HG02870 (cell line): ENCODE measurements at regions not wholly inside any gene's neighbourhood (a gene's known extent, or its start where the extent isn't known, plus 50 kb on each side); places are given as distances from the start of the nearest gene placed in this dataset.
"Not testable (repeated sequence)": the region's sequence is repeated elsewhere in the genome, so short reads cannot be mapped to it uniquely, and the experiment has no call there.

Experiments used
- ATAC-seq: cut with Tn5 transposase; IDR thresholded peaks from one replicate; pipeline ENCODE4 v1.9.1; 2021; ENCODE audit warnings: mild to moderate bottlenecking, moderate library complexity; ENCODE audit not compliant: unreplicated experiment

GRCh38 chr10:78650122-78650521 is 418.6 kb upstream of the ZMIZ1 start:
- no peak for ATAC-seq

- ATAC-seq = no peak
Measured at GRCh38 chr10:78651287-78651686, 417.5 kb upstream of the ZMIZ1 start.

- ATAC-seq = no peak
Measured at GRCh38 chr10:78653555-78653954, 415.2 kb upstream of the ZMIZ1 start.

GRCh38 chr10:78654047-78654590 is 414.6 kb upstream of the ZMIZ1 start:
- ATAC-seq = no peak

- no peak for ATAC-seq
Measured at GRCh38 chr10:78655979-78656378, 412.8 kb upstream of the ZMIZ1 start.

GRCh38 chr10:78656417-78657162 is 412.2 kb upstream of the ZMIZ1 start:
- ATAC-seq = no peak

GRCh38 chr10:78657163-78657861 is 411.5 kb upstream of the ZMIZ1 start:
- no peak for ATAC-seq

GRCh38 chr10:78657862-78658165 is 411.0 kb upstream of the ZMIZ1 start:
- ATAC-seq = no peak

- peak; percentile 67 for ATAC-seq
Measured at GRCh38 chr10:78658645-78659597, 409.8 kb upstream of the ZMIZ1 start.

- ATAC-seq = no peak
Measured at GRCh38 chr10:78659598-78659967, 409.2 kb upstream of the ZMIZ1 start.

GRCh38 chr10:78660446-78661106 is 408.2 kb upstream of the ZMIZ1 start:
- ATAC-seq = no peak

GRCh38 chr10:78663721-78664120 is 405.0 kb upstream of the ZMIZ1 start:
- no peak for ATAC-seq

GRCh38 chr10:78664929-78665553 is 403.7 kb upstream of the ZMIZ1 start:
- ATAC-seq = no peak

- no peak for ATAC-seq
Measured at GRCh38 chr10:78672918-78673317, 395.8 kb upstream of the ZMIZ1 start.

GRCh38 chr10:78681141-78681540 is 387.6 kb upstream of the ZMIZ1 start:
- ATAC-seq = not testable (repeated sequence)

- not testable (repeated sequence) for ATAC-seq
Measured at GRCh38 chr10:78681986-78682385, 386.8 kb upstream of the ZMIZ1 start.

GRCh38 chr10:78684947-78685346 is 383.8 kb upstream of the ZMIZ1 start:
- ATAC-seq = no peak

GRCh38 chr10:78685466-78686103 is 383.2 kb upstream of the ZMIZ1 start:
- no peak for ATAC-seq

GRCh38 chr10:78686444-78687060 is 382.2 kb upstream of the ZMIZ1 start:
- no peak for ATAC-seq
